Osteocyte (in vitro differentiated cells): ENCODE measurements at regions not wholly inside any gene's neighbourhood (a gene's known extent, or its start where the extent isn't known, plus 50 kb on each side); places are given as distances from the start of the nearest gene placed in this dataset.

Experiments
- DNase-seq: peaks from one replicate; pipeline ENCODE4 v3.0.0; 2021; ENCODE audit warnings: mixed read lengths; ENCODE audit not compliant: unreplicated experiment; ENCODE audit errors: extremely low spot score
- H3K27ac Mint-ChIP-seq: one replicate; pipeline ENCODE4 v1.8.0; 2021; ENCODE audit warnings: mild to moderate bottlenecking, mixed read lengths; ENCODE audit not compliant: unreplicated experiment
- H3K27me3 Mint-ChIP-seq: one replicate; pipeline ENCODE4 v1.8.0; 2021; ENCODE audit warnings: mixed read lengths; ENCODE audit not compliant: unreplicated experiment
- H3K36me3 Mint-ChIP-seq: one replicate; pipeline ENCODE4 v1.8.0; 2021; ENCODE audit warnings: mixed read lengths; ENCODE audit not compliant: unreplicated experiment
- H3K4me1 Mint-ChIP-seq: one replicate; pipeline ENCODE4 v1.8.0; 2021; ENCODE audit warnings: mixed read lengths; ENCODE audit not compliant: unreplicated experiment
- H3K4me3 Mint-ChIP-seq: one replicate; pipeline ENCODE4 v1.8.0; 2021; ENCODE audit warnings: mild to moderate bottlenecking, moderate library complexity, mixed read lengths; ENCODE audit not compliant: unreplicated experiment
- H3K9me3 Mint-ChIP-seq: one replicate; pipeline ENCODE4 v1.8.0; 2021; ENCODE audit warnings: mixed read lengths; ENCODE audit not compliant: unreplicated experiment
- TF ChIP-seq, protein P1 (sequence below): fragments of 200-600 bp; sonication (generic); IDR thresholded peaks from 2 replicates; pipeline ENCODE4 v1.5.0; 2021; ENCODE audit warnings: antibody characterized with exemption, mild to moderate bottlenecking, moderate library complexity

DNA sequence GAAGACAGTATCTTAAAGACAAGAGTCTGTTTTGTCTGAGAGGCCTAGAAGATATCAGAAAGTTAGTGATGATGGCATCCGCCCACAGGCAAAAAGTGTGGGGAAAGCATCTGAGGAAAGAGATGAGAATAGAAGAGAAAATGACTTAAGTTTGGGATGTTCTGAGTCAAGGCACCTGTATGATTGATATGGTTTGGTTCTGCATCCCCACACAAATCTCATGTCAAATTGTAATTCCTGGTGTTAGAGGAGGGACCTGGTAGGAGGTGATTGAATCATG is 568.2 kb upstream of the MGMT start:
- peaks cover 33% of the 10 kb centered on the region for H3K9me3 Mint-ChIP-seq
- DNase-seq, result no peak
- no peak overlapping the region for H3K27ac Mint-ChIP-seq
- TF ChIP-seq, protein P1, sequence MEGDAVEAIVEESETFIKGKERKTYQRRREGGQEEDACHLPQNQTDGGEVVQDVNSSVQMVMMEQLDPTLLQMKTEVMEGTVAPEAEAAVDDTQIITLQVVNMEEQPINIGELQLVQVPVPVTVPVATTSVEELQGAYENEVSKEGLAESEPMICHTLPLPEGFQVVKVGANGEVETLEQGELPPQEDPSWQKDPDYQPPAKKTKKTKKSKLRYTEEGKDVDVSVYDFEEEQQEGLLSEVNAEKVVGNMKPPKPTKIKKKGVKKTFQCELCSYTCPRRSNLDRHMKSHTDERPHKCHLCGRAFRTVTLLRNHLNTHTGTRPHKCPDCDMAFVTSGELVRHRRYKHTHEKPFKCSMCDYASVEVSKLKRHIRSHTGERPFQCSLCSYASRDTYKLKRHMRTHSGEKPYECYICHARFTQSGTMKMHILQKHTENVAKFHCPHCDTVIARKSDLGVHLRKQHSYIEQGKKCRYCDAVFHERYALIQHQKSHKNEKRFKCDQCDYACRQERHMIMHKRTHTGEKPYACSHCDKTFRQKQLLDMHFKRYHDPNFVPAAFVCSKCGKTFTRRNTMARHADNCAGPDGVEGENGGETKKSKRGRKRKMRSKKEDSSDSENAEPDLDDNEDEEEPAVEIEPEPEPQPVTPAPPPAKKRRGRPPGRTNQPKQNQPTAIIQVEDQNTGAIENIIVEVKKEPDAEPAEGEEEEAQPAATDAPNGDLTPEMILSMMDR, result no peak
- H3K27me3 Mint-ChIP-seq, result no peaks in the 10 kb centered on the region
- H3K36me3 Mint-ChIP-seq, result no peaks in the 10 kb centered on the region
- H3K4me1 Mint-ChIP-seq, result no peaks in the 10 kb centered on the region
- no peak overlapping the region for H3K4me3 Mint-ChIP-seq

DNA sequence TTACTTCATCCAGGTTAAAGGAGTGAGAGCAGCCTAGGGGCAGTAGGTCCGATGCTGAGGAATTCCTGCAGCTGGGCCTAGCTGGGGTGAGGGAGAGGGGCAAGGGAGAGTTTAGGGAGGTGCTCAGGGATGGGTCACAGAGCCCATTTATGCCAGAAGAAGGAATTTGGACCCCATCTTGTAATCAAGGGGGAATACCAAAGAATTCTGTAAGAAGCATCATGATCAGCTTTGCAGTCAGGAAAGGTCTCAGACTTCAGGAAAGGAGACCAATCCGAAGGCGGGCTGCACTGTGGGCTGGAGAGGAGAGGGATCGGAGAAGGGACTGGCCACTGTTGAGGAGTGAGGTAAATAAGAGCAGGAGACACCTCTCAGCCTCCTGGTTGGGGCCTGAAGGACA is 566.6 kb upstream of the MGMT start:
- H3K36me3 Mint-ChIP-seq, result no peaks in the 10 kb centered on the region
- H3K27me3 Mint-ChIP-seq, result no peaks in the 10 kb centered on the region
- no peaks in the 10 kb centered on the region for H3K4me1 Mint-ChIP-seq
- H3K27ac Mint-ChIP-seq, result no peak overlapping the region
- DNase-seq, result peak; percentile 62
- TF ChIP-seq, protein P1, result no peak
- peaks cover 42% of the 10 kb centered on the region for H3K9me3 Mint-ChIP-seq
- H3K4me3 Mint-ChIP-seq, result no peak overlapping the region

DNA sequence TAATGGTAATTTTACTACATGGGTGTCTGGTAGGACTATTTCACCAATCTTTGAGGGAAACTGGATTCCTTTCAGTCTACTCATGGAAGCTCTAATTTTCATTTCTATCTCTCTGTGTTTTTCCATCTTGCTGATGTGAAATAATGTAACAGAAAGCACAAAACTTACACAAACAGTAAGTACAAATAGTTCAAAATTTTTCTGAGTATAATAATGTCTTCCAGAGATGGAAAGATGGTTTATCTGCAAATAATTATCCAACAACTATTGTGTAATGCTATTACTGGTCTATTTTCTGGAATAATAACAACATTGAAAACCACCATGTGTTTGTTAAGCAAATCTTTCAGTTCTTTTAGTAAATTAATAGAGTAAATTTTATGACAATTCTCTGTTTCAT is 565.8 kb upstream of the MGMT start:
- H3K4me1 Mint-ChIP-seq, result no peaks in the 10 kb centered on the region
- H3K27ac Mint-ChIP-seq, result no peak overlapping the region
- H3K9me3 Mint-ChIP-seq, result peaks cover 39% of the 10 kb centered on the region
- H3K36me3 Mint-ChIP-seq, result no peaks in the 10 kb centered on the region
- H3K27me3 Mint-ChIP-seq, result no peaks in the 10 kb centered on the region
- no peak for DNase-seq
- TF ChIP-seq, protein P1, result no peak
- H3K4me3 Mint-ChIP-seq, result no peak overlapping the region

DNA sequence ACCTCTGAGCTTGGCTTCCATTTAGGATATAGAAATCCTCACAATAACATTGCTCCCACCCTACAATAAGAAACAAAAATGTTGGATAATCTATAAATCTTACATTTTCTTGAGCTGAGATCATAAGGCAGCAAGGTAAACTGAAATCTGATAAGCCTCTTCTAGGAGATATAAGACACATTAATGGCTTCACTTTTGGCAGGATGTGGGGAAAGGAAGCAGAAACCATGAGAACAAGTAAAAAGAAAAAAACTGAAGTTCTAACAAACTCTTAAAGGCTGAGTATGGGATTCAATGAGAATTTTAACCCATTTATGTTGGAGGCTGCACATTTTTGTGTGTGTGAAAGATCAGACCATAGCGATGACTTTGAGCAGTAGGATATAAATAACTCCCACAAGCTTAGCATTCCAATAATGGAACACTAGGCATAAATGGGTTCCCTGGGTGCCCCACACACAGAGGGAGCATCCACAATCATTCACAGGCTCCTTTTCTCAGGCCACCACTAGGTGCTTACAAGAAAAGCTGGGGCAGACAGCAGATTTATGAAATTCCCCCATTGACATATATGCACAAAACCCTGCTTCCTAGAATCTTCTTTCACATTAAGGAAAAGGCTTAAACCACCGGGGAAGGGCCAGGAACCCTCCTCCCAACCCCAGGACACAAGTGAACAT is 564.9 kb upstream of the MGMT start:
- Mint-ChIP-seq H3K27me3 (no peaks in the 10 kb centered on the region), H3K4me1 (no peaks in the 10 kb centered on the region), H3K36me3 (no peaks in the 10 kb centered on the region), H3K4me3 (no peak overlapping the region), H3K9me3 (peaks cover 40% of the 10 kb centered on the region), H3K27ac (no peak overlapping the region)
- TF ChIP-seq, protein P1, result no peak
- no peak for DNase-seq

DNA sequence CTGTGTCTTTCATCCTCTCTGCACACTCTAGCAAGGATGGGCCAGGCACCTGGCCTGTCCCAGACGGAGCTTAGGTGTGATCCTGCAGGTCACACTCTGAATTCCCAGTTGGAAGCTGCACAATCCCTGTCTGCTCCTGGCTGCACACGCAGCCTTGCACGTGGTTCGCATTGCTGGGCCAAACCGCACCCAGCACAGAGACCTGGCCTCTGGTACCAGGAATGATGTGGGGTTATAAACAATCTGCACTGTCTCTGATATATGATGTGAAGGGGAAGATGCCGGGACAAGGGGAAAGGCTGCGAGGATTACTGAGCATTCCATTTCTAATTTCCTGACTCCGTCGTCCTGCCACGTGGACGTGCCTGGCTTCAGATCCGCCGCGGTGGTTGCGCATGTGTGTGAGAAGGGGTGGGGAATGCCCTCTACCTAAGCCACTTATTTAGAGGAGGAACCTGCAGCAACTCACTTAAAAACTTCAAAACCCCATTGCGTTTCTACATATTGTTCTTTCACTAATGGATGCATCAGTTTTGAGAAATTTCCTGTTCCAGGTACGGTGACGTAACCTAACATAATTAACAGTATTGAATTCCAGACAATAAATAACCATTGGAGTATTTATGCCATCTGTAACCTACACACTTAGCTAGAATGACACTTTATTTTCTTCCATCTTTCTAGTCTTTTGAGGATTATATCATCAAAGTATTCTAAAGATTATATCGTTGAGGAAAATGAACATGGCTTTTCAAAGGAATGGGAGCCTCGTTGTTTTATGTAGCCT is 559.7 kb upstream of the MGMT start:
- Mint-ChIP-seq H3K9me3 (peaks cover 46% of the 10 kb centered on the region), H3K4me1 (no peaks in the 10 kb centered on the region), H3K27me3 (no peaks in the 10 kb centered on the region), H3K27ac (no peak overlapping the region), H3K36me3 (no peaks in the 10 kb centered on the region), H3K4me3 (no peak overlapping the region)
- TF ChIP-seq, protein P1, result no peak
- DNase-seq, result peak; percentile 49
